GM21529 (cell line): ENCODE measurements at regions not wholly inside any gene's neighbourhood (a gene's known extent, or its start where the extent isn't known, plus 50 kb on each side); places are given as distances from the start of the nearest gene placed in this dataset.

Source experiments
- ATAC-seq: cut with Tn5 transposase; IDR thresholded peaks from one replicate; pipeline ENCODE4 v1.9.1; 2021; ENCODE audit not compliant: unreplicated experiment

DNA sequence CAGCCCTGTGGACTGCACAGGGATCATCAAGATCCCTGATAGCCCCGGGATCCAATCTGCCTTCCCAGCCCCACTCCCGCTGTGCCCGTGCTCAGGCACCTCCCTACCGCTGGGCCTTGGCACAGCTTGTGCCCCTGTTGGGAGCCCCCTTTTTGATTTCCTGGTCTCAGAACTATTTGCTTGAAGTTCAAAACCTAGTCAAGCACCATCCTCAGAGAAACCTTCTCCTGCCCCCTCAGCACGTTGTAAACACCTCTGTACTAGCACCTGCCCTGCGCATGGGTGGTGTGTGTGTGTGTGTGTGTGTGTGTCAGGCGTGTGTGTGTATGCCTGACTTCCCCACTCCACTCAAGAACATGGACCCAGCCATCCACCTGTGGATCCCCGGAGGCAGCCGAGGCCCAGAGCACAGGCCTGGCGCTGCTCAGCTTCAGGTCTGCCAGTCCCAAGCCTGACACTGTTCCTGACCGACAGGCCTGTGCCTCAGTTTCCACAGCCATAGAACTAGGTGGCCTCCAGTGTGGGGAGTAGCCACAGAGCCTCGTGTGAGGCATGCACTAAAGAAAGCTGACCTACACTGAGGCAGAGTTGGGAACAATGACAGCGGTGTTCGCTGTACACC, 65.5 kb downstream of the ADRA2C start:
- no peak for ATAC-seq

DNA sequence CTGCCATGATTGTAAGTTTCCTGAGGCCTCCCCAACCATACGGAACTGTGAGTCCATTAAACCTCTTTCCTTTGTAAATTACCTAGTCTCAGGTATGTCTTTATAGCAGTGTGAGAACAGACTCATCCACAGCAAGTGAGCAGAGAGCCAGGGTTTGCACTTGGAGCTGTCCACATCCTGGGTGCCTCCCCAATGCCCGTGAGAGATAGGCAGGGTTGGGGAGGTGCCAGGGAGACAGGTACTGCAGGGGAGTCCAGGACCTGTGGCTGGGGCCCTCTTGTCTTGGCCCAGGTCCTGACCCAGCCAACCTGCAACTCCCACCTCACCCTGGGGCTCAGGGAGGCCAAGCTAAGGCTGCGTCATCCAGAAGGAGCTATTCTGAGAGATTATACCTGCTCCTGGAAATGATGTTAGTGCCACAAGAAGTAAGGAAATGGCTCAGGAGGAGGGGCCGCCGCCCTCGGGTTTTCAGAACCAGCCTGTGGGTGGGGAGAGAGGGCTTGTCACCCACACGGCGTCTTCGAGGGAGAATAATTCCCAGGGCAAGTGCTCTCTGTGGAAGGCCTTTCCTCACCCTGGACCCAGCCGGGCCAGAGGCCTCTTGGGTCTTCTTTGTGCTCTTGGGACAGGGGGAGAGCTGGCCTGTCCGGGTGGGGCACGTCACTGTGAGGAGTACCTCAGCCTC, 66.5 kb downstream of the ADRA2C start:
- ATAC-seq, result no peak

DNA sequence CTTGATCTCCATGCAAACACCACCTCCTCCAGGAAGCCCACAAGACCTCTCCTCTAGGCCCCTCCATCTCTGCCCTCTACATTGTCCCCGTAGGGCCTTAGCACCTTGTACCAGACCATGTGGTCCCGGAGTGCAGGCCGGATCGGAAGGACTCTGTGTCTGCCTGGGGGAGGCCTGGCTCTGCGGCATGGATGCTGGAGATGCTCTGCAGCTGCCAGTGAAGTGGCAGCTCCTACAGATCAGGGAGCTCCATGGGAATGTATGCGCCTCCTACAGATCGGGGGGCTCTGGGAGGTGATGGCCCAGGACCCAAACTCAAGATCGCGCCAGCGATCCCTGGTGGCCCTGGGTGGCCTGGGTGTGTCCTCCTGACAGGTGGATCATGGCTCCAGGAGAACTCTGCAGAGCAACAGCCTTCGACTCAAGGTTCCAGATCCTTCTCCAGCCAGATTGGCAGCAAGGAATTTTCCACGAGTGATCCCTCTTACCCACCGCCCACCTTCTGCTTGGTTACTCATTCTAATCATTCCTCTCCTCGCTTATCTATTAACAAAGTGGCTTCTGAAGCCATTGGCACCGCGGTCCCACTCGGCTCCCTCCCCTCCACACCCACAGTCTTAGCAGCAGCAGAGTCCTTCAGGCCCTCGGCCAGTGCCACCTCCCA, 67.3 kb downstream of the ADRA2C start:
- no peak for ATAC-seq

DNA sequence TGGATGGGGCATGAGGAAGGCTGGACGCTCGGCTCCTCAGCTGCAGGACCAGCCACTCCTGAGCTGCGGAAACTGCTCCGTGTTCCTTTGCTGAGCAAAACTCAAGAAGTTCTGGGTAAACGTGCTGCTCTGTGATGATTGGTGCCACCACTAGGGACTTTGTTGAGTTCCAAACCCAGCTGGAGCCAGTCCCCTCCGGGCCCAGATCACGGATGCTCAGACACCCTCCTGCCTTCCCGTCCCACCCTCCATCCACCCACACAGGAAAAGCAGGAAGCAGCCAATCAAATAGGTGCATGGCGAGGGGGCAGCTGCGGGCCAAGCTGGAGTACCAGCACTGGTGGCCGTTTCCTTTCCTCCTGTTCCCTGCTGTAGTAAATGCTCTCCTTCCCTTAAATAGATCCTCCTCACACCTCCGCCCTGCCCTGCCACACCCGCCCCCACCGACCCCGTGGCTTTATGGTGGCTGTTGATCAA, 68.0 kb downstream of the ADRA2C start:
- ATAC-seq, result no peak

DNA sequence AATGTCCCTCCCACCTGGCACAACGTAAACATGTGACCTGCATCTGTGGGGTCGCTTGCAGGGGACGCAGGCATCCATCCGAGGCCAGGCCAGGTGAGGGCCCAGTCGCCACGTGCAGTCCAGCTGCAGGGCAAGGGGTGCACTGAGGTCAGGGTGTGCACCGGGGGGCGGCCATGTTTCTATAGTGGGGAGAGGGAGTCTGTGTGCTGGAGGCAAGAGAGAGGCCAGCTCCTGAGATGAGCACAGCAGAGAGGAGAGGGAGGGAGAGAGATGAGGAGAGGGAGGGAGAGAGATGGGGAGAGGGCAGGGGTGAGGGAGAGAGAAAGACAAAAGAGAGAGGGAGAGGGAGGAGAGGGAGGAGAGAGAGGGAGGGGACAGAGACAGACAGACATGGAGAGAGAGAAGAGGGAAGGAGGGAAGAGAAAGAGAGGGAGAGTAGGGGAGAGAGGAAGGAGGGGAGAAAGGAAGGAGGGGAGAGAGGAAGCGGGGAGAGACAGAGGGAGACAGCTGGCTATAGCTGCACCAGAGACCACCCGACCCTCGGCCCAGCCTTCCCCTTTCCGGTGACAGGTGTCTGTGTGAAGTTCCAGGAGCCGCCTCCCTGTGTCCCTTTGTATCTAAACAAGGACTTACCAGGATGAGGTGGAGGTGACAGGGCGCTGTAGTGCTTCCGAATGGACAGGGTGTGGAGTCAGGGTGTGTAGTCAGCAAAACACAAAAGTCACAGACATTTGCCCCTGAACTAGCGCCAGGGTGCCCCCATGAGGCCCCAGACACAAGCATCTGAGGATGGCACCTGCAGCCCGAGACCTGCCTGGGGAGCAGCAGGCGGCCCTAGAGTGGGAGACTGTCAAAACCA, 68.7 kb downstream of the ADRA2C start:
- ATAC-seq, result no peak

DNA sequence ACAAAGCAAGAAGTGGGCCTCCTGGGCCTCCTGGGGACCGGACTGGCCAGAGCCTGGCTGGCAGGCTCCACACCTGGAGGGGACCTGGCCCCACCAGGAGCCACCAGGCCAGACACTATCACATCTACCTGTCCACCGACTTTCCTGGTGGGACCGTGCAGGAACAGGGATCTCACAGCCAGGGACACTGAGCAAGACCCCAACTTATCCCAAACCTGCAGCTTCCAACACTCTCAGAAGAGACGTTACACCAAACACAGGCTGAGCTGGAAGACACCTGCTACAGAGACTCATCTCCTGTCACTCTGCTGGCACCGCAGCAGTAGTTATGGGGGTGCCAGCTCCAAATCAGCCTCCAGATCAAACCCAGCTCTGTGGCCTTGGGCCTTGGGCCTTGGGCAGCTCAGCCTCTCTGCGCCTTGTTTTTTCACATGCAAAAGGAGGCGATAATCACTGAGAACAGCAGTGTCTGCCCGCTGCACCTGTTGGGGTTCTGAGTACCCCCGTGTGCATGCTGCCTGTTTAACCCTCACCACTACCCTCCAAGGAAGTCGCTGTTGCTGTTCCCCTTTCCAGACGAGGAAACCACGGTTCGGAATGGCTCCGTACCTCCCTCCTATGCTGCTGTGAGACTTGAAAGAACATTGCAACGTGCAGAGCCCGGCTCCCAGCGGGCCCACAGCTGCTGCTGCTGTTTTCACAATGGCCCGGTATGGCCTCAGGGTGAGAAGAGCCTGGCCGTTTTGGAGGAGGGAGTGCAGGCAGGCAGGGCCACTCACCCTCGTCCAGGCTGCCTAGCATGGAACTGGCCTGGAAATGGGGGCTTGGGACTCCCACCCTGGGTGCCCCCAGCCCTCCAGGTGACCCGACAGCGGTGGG, 69.6 kb downstream of the ADRA2C start:
- ATAC-seq, result no peak

DNA sequence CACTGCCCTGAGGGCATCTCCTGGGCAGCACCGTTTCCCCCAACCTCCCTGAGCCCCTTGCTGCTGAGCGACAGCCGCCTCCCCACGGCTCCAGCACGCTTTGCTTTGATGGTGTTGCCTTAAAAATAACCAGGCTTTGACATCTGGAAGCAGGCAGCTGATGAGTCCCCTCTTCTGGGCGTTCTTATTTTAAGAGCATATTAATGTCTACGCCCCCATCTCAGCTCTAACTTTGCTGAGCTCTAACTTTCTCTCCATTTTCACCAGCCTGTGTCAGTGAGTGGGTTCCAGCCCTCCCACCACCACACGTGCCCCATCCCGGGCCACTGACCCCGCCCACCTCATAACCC, 70.2 kb downstream of the ADRA2C start:
- ATAC-seq, result no peak

DNA sequence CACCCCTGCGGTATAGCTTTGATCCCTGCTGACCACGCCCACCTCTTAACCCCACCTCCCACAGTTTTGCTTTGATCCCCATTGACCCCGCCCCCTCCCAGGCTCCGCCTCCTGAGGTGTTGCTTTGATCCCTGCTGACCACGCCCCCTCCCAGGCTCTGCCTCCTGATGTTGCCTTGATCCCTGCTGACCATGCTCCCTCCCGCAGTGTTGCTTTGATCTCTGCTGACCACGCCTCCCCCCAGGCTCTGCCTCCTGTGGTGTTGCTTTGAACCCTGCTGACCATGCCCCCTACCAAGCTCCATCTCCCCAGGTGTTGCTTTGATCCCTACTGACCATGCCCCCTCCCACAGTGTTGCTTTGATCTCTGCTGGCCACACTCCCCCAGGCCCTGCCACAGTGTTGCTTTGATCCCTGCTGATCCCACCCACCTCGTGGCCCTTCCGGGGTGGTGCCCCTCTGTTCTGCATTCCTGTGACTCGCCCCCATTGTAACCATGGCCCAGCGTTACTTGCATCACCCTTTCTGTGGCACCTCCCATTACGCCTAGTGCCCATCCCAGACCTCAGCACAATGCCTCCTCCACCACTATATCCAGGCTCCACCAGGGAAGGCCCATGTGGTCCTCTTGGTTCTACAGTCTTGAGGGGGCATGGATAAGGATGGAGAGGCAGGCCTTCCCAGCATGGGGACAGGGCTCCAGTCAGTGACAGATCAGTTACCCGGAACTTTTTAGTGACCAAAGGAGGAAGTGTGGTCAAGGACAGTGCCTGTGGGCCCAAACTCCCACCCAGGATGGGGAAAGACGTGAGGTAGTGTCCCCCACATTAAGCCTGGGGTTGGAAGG, 70.8 kb downstream of the ADRA2C start:
- ATAC-seq, result no peak

DNA sequence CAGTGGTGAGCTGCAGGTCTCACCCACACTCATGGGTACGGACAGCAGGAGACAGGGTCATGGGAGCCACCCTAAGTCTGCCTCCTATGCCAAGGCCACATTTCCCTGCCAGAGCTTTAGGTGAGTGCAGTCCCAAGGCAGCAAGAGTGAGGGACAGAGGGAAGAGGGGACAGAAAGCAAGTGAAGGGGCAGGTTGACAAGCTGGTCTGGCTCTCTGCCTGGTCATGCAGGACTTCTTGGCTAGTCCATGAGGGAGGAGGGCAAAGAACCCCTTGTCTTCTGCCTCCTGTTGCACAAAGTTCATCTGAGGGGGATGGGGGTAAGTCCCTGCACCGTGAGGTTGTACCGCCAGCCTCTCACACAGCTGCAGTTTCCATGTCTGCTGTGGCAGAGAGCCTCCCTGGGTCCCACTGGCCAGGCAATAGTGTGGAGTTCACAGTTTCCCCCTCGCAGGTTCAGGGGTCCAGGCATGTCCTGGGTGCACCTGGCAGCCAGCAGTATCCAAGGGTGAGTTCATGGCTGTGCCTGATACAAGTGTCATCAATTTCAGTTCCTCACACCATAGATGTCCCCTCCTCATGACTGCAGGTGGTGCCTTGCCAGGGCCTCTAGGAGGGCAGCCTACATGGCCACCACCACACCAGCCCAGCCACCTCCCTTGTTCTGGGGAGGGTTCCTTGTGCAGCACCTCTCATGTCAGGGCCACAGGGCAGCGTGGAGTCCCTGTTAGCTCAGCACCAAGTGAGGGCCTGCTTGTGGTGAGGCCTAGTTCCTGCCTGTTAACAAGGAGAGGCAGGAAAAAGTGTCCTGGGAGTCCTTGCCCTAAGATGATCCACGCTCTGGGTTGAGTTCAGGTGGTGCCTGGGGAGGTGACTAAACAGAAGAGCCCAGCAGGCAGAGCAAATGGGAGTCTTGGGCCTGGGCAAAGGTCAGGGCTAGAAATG, 72.5 kb downstream of the ADRA2C start:
- ATAC-seq, result no peak

DNA sequence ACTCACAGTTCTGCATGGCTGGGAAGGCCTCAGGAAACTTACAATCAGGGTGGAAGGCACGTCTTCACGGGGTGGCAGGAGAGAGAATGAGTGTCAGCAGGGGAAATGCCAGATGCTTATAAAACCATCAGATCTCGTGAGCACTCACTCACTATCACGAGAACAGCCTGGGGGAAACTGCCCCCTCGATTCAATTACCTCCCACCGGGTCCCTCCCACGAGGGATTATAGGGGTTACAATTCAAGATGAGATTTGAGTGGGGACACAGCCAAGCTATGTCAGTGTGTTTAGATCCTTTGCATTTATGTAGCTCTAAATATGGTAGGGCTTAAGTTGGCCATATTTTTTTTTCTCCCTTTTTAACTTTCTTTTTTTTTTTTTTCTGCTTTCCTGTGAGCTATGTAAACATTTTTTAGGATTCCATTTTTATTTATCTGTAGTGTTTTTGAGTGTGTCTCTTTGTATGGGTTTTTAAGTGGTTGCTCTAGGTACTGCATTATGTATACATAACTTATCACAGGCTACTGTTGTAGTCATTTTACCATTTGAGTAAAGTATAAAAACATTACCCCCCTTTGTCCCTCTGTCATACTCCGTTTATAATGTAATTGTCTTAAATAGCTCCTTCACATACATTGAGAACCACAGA, 79.0 kb downstream of the ADRA2C start:
- ATAC-seq, result no peak

DNA sequence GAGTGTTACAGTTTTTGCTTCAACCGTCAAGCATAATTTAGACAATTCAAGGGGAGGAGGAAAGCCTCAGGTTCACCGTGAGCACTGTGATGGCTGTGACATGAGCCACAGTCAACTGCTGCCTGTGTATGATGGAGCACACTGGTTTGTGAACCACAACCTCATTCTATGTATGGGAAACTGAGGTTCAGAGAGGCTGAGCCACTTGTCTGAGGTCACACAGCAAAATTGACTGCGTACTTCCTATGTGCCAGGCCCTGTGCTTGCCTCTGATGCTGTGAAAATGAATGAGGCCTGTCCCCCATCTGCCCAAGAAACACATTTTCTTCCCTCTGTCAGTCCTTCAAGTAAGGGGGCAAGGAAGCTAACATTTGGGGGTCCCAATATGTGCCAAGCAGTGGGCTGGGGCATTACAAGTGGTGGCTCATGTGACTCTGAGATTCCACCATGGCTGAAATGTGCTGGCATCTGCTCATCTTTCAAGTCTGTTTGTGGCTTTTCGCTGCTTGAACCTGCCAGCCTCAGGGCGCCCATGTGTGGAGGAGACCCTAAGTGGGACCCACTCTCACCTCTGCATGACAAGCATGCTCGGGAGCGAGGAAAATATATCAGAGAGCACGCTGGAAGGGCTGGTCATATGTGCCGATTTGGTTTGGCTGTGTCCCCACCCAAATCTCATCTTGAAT, 79.7 kb downstream of the ADRA2C start:
- no peak for ATAC-seq

DNA sequence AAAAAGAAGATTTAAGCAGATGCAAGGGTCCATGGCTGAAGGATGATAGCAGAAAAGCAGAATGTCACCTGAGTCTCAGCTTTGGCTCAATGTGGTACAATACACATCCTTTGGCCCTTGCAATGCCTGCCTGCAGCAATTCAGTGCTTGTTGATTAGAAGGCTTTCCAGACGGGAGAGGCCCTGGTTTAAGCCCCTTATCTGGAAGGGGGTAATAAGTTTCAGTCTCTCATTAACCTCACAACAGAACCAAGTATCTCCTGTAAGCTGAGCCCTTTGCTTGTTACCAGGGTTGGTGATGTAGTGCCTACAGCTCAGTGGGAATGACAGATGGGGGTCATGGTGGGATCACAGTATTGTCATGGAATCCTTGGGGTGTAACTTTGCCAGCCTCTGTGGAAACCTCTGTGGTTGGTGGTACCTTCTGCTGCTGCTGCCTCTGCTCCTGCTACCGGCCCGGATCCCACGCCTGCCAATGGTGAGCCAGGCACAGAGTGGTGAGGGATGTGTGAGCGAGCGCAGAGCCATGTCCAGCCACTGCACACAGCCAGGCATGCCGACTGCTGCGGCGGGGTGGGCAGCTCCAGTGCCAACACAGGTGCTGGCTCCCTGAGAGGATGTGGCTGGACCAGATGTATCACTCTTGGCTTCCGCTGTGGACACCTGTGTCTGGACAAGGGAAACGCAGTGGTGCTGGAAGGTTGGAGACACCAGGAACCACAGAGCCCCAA, 81.2 kb downstream of the ADRA2C start:
- ATAC-seq, result no peak

DNA sequence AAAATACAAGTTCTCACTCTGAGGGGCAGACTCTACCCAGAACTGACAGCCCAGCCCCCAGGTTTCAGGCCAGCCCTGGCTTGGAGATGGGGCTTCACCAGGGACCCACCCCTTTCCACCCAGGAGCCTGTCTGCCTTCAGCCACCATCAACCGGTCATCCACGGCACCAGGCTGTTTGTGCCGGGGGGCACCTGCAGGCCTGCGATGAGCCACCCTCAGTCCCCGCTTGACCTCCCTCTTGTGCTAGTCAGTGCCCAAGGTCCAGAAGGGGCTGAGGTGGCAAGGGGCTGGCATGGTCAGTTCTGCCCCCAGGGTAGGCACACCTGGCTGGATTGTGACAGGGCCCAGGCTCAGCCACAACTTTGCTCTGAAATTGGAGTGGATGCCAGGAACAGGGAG, 82.1 kb downstream of the ADRA2C start:
- no peak for ATAC-seq

DNA sequence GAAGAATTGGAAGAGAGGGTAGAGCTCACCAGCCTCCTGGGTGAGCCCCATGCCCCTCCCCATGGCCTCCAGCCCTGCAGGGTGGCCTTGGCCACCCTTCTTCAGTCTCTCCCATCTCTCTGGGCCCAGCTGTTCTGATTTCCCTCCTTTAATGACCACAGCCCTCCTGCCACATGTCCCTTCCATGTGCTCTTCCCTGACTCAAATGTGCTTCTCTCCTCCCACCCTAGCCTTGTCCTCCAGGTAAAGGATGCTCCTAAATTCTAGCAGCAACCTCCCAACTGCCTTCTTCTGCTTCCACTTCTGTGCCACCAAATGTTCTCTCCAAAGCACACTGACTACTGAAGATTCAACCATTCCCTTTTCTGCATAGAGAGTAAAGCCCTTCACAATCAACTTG, 83.0 kb downstream of the ADRA2C start:
- ATAC-seq, result no peak

DNA sequence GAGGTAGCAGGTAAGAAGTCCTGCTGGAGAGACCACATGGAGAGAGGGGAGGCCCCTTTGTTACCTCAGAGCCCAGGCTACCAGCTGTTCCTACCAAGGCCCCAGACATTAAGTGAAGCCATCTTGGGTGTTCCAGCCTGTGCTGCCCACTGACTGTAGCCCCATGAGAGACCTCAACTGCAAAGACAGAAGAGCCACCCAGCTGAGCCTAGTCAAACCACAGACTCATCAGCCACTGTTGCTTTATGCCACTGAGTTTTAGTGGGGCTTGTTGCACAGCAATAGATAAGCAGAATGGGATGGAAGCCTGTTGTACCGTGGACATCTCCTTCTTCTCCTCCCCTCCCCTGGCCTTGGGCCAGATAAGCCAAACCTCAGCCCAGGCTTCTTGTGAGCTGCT, 83.9 kb downstream of the ADRA2C start:
- ATAC-seq, result no peak

DNA sequence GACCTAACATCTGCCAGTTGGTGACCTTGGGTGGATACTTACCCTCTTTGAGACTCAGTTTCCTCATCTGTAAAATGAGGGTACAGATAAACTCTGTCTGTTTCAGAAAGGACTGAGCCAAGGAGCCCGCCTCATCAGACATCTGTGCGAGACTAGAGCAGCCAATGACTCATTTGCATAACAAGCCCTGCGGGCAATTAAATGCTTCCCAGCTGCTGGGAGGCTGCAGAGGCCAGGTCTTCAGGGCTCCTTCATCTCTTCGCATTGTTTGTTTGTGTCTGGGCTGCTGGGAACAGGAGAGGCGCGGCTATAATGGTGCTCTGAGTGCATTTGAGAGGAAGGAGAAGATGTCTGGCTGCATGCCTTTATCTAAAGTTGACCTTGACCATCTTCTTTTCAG, 85.0 kb downstream of the ADRA2C start:
- ATAC-seq, result no peak

DNA sequence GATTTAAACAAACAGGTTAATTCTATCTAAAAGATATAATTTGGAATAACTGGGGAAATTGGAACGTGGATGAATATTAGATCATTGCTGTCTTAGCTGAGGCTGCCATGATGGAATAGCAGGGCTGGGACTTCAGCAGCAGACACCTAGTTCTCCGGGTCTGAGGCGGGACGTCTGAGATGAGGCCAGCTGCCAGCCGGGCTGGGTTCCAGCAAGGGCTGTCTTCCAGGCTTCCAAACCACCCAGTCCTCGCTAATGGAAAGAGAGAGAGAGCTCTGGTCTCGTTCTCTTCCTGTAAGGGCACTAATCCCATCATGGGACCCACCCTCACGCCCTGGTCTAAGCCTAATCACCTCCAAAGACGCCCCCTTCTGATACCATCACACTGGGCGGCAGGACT, 85.7 kb downstream of the ADRA2C start:
- ATAC-seq, result no peak
